PFSK-1 (cell line): ENCODE measurements at regions not wholly inside any gene's neighbourhood (a gene's known extent, or its start where the extent isn't known, plus 50 kb on each side); places are given as distances from the start of the nearest gene placed in this dataset.

ENCODE experiments used
- POLR2AphosphoS5 ChIP-seq: IDR thresholded peaks from 2 replicates; pipeline ENCODE4 v1.6.1; 2012; ENCODE audit warnings: low read depth, mild to moderate bottlenecking, control low read depth, low read length, moderate library complexity
- SIN3A ChIP-seq: IDR thresholded peaks from 2 replicates; pipeline ENCODE4 v1.6.1; 2012; ENCODE audit warnings: mild to moderate bottlenecking, low read length, moderate library complexity, borderline replicate concordance; ENCODE audit not compliant: insufficient read depth
- TAF1 ChIP-seq: IDR thresholded peaks from 2 replicates; pipeline ENCODE4 v1.6.1; 2012; ENCODE audit warnings: low read length, control low read depth, borderline replicate concordance; ENCODE audit not compliant: insufficient read depth

- no peak for TF ChIP-seq POLR2AphosphoS5
- TF ChIP-seq SIN3A = no peak
- no peak for TF ChIP-seq TAF1
Measured at GRCh38 chrX:118261151-118261550, 84.8 kb upstream of the WDR44 start.
